ENCODE measurements at regions not wholly inside any gene's neighbourhood (a gene's known extent, or its start where the extent isn't known, plus 50 kb on each side); places are given as distances from the start of the nearest gene placed in this dataset.

- H3K27me3 ChIP-seq (ENCODE audit: insufficient read depth in 3 of 3, low read length in 2 of 3) = no peaks in the 10 kb centered on the region
- no peaks in the 10 kb centered on the region for H3K4me1 ChIP-seq
- H3K27ac ChIP-seq = no peak overlapping the region
- ATAC-seq (no peak), DNase-seq (no peak)
- H3K9me3 ChIP-seq = no peaks in the 10 kb centered on the region
- H3K4me3 ChIP-seq = no peak overlapping the region
- 85 to 90% (median 86%) methylated on average over 10 of the region's 10 CpGs for WGBS, 3 donors
- intact Hi-C loops (cut with DNase I) = no loop called here
- no peak for TF ChIP-seq CTCF (IDR thresholded peaks at IDR 0.05)
- H3K36me3 ChIP-seq (ENCODE audit: insufficient read depth in 1 of 2, low read depth in 1 of 2) = no peaks in the 10 kb centered on the region
Measured at GRCh38 chr13:39810091-39810877, 154.8 kb downstream of the COG6 start.

GRCh38 chr13:39811051-39811450 is 155.6 kb downstream of the COG6 start:
- DNase-seq (no peak), ATAC-seq (no peak)
- no peaks in the 10 kb centered on the region for H3K9me3 ChIP-seq
- no peaks in the 10 kb centered on the region for H3K4me1 ChIP-seq
- no peaks in the 10 kb centered on the region for H3K27me3 ChIP-seq (ENCODE audit: insufficient read depth in 3 of 3, low read length in 2 of 3)
- no peak overlapping the region for H3K27ac ChIP-seq
- intact Hi-C loops (cut with DNase I) = no loop called here
- no peak for TF ChIP-seq CTCF (IDR thresholded peaks at IDR 0.05)
- no peak overlapping the region for H3K4me3 ChIP-seq
- no peaks in the 10 kb centered on the region for H3K36me3 ChIP-seq (ENCODE audit: insufficient read depth in 1 of 2, low read depth in 1 of 2)
- WGBS, 3 donors = 47 to 62% (median 55%) methylated on average over 6 of the region's 6 CpGs

GRCh38 chr13:39811696-39812095 is 156.2 kb downstream of the COG6 start:
- intact Hi-C loops (cut with DNase I) = no loop called here
- no peak overlapping the region for H3K27ac ChIP-seq
- TF ChIP-seq CTCF (IDR thresholded peaks at IDR 0.05) = no peak
- H3K9me3 ChIP-seq = no peaks in the 10 kb centered on the region
- H3K4me3 ChIP-seq = no peak overlapping the region
- ATAC-seq (no peak), DNase-seq (no peak)
- WGBS, 3 donors = 96 to 99% (median 97%) methylated on average over 5 of the region's 5 CpGs
- no peaks in the 10 kb centered on the region for H3K27me3 ChIP-seq (ENCODE audit: insufficient read depth in 3 of 3, low read length in 2 of 3)
- no peaks in the 10 kb centered on the region for H3K4me1 ChIP-seq
- no peaks in the 10 kb centered on the region for H3K36me3 ChIP-seq (ENCODE audit: insufficient read depth in 1 of 2, low read depth in 1 of 2)

- no peak for TF ChIP-seq CTCF (IDR thresholded peaks at IDR 0.05)
- H3K36me3 ChIP-seq (ENCODE audit: insufficient read depth in 1 of 2, low read depth in 1 of 2) = no peaks in the 10 kb centered on the region
- ATAC-seq = no peak
- no peak overlapping the region for H3K4me3 ChIP-seq
- intact Hi-C loops (cut with DNase I) = no loop called here
- no peaks in the 10 kb centered on the region for H3K27me3 ChIP-seq (ENCODE audit: insufficient read depth in 3 of 3, low read length in 2 of 3)
- H3K27ac ChIP-seq = no peak overlapping the region
- no peaks in the 10 kb centered on the region for H3K4me1 ChIP-seq
- H3K9me3 ChIP-seq = no peaks in the 10 kb centered on the region
- DNase-seq = no peak
- 37 to 48% (median 40%) methylated on average over 5 of the region's 5 CpGs for WGBS, 3 donors
Measured at GRCh38 chr13:39815345-39816111, 160.1 kb downstream of the COG6 start.
